Nephron (organoid): ENCODE measurements at regions not wholly inside any gene's neighbourhood (a gene's known extent, or its start where the extent isn't known, plus 50 kb on each side); places are given as distances from the start of the nearest gene placed in this dataset.

Experiments used
- H3K27ac Mint-ChIP-seq, 3 experiments: 2 replicates each; pipeline ENCODE4 v1.8.0; 2020; ENCODE audit warnings: mixed read lengths in 3 of 3, mild to moderate bottlenecking in 2 of 3, moderate library complexity in 1 of 3
- H3K27me3 Mint-ChIP-seq: 2 replicates; pipeline ENCODE4 v1.8.0; 2021; ENCODE audit warnings: low read depth, mild to moderate bottlenecking, moderate library complexity, mixed read lengths
- H3K36me3 Mint-ChIP-seq: 2 replicates; pipeline ENCODE4 v1.8.0; 2020; ENCODE audit warnings: low read depth, mixed read lengths
- H3K4me1 Mint-ChIP-seq: 2 replicates; pipeline ENCODE4 v1.8.0; 2020; ENCODE audit warnings: mixed read lengths
- H3K4me3 Mint-ChIP-seq, 3 experiments: 2 replicates each; pipeline ENCODE4 v1.8.0; 2020; ENCODE audit warnings: mild to moderate bottlenecking in 3 of 3, mixed read lengths in 3 of 3, moderate library complexity in 2 of 3
- H3K9me3 Mint-ChIP-seq: 2 replicates; pipeline ENCODE4 v1.8.0; 2020; ENCODE audit warnings: mixed read lengths
- CTCF ChIP-seq, 3 experiments: fragments of 200-600 bp; sonication (generic); IDR thresholded peaks; one replicate each; pipeline ENCODE4 v1.5.0; 2021; ENCODE audit warnings: antibody characterized with exemption in 3 of 3; ENCODE audit not compliant: unreplicated experiment in 3 of 3

- no peaks in the 10 kb centered on the region for H3K27me3 Mint-ChIP-seq
- H3K27ac Mint-ChIP-seq, result peak overlapping the region; percentile 83 to 98 (median 90)
- H3K4me3 Mint-ChIP-seq, result no peak overlapping the region
- peaks cover 7% of the 10 kb centered on the region for H3K9me3 Mint-ChIP-seq
- H3K36me3 Mint-ChIP-seq, result no peaks in the 10 kb centered on the region
- TF ChIP-seq CTCF (IDR thresholded peaks at IDR 0.05; ENCODE audit: unreplicated experiment in 3 of 3), result no peak
- peaks cover 22% of the 10 kb centered on the region for H3K4me1 Mint-ChIP-seq
These were observed 111.4 kb downstream of the ATXN3L start for GRCh38 chrX:13208281-13208935.

- peak overlapping the region; percentile 88 to 93 (median 92) for H3K27ac Mint-ChIP-seq
- H3K27me3 Mint-ChIP-seq, result no peaks in the 10 kb centered on the region
- H3K4me3 Mint-ChIP-seq, result no peak overlapping the region
- TF ChIP-seq CTCF (IDR thresholded peaks at IDR 0.05; ENCODE audit: unreplicated experiment in 3 of 3), result no peak
- peaks cover 54% of the 10 kb centered on the region for H3K4me1 Mint-ChIP-seq
- H3K36me3 Mint-ChIP-seq, result no peaks in the 10 kb centered on the region
- peaks cover 9% of the 10 kb centered on the region for H3K9me3 Mint-ChIP-seq
These were observed 116.6 kb downstream of the ATXN3L start for GRCh38 chrX:13203271-13203670.

GRCh38 chrX:13201605-13202219 lies 118.1 kb downstream of the ATXN3L start:
- peak overlapping the region; percentile 88 to 94 (median 93) for H3K27ac Mint-ChIP-seq
- H3K9me3 Mint-ChIP-seq, result peaks cover 9% of the 10 kb centered on the region
- peaks cover 60% of the 10 kb centered on the region for H3K4me1 Mint-ChIP-seq
- no peaks in the 10 kb centered on the region for H3K27me3 Mint-ChIP-seq
- TF ChIP-seq CTCF (IDR thresholded peaks at IDR 0.05; ENCODE audit: unreplicated experiment in 3 of 3), result no peak
- no peaks in the 10 kb centered on the region for H3K36me3 Mint-ChIP-seq
- no peak overlapping the region for H3K4me3 Mint-ChIP-seq

GRCh38 chrX:13200398-13200797 lies 119.5 kb downstream of the ATXN3L start:
- Mint-ChIP-seq H3K36me3 (no peaks in the 10 kb centered on the region), H3K9me3 (peaks cover 9% of the 10 kb centered on the region), H3K4me3 (no peak overlapping the region), H3K27me3 (no peaks in the 10 kb centered on the region), H3K27ac (peak overlapping the region; percentile 87 to 94 (median 93)), H3K4me1 (peaks cover 60% of the 10 kb centered on the region)
- TF ChIP-seq CTCF (IDR thresholded peaks at IDR 0.05; ENCODE audit: unreplicated experiment in 3 of 3), result no peak

- H3K4me3 Mint-ChIP-seq, result no peak overlapping the region
- peak overlapping the region; percentile 87 to 94 (median 93) for H3K27ac Mint-ChIP-seq
- TF ChIP-seq CTCF (IDR thresholded peaks at IDR 0.05; ENCODE audit: unreplicated experiment in 3 of 3), result no peak
- H3K9me3 Mint-ChIP-seq, result peaks cover 7% of the 10 kb centered on the region
- peaks cover 72% of the 10 kb centered on the region for H3K4me1 Mint-ChIP-seq
- no peaks in the 10 kb centered on the region for H3K36me3 Mint-ChIP-seq
- no peaks in the 10 kb centered on the region for H3K27me3 Mint-ChIP-seq
These were observed 121.1 kb downstream of the ATXN3L start for GRCh38 chrX:13198762-13199064.
